ENCODE measurements at regions not wholly inside any gene's neighbourhood (a gene's known extent, or its start where the extent isn't known, plus 50 kb on each side); places are given as distances from the start of the nearest gene placed in this dataset.

- peaks cover 4% of the 10 kb centered on the region for H3K4me1 Mint-ChIP-seq (ENCODE audit: low read depth, unreplicated experiment)
- no peak overlapping the region for H3K4me3 Mint-ChIP-seq (ENCODE audit: unreplicated experiment)
- TF ChIP-seq CTCF (IDR thresholded peaks at IDR 0.05; ENCODE audit: partially characterized antibody, unreplicated experiment), result no peak
- peaks cover 2% of the 10 kb centered on the region for H3K27me3 Mint-ChIP-seq (ENCODE audit: unreplicated experiment)
- H3K27ac Mint-ChIP-seq (ENCODE audit: unreplicated experiment), result no peak overlapping the region
- H3K36me3 Mint-ChIP-seq (ENCODE audit: unreplicated experiment), result no peaks in the 10 kb centered on the region
- H3K9me3 Mint-ChIP-seq (ENCODE audit: unreplicated experiment), result no peaks in the 10 kb centered on the region
- DNase-seq, result no peak
These were observed 69.4 kb downstream of the TOMM20 start for GRCh38 chr1:235059221-235059620.

- Mint-ChIP-seq H3K27ac (ENCODE audit: unreplicated experiment) (no peak overlapping the region), H3K27me3 (ENCODE audit: unreplicated experiment) (no peaks in the 10 kb centered on the region), H3K4me1 (ENCODE audit: low read depth, unreplicated experiment) (peaks cover 4% of the 10 kb centered on the region)
These were observed 69.9 kb downstream of the TOMM20 start for GRCh38 chr1:235058695-235059094.

DNA sequence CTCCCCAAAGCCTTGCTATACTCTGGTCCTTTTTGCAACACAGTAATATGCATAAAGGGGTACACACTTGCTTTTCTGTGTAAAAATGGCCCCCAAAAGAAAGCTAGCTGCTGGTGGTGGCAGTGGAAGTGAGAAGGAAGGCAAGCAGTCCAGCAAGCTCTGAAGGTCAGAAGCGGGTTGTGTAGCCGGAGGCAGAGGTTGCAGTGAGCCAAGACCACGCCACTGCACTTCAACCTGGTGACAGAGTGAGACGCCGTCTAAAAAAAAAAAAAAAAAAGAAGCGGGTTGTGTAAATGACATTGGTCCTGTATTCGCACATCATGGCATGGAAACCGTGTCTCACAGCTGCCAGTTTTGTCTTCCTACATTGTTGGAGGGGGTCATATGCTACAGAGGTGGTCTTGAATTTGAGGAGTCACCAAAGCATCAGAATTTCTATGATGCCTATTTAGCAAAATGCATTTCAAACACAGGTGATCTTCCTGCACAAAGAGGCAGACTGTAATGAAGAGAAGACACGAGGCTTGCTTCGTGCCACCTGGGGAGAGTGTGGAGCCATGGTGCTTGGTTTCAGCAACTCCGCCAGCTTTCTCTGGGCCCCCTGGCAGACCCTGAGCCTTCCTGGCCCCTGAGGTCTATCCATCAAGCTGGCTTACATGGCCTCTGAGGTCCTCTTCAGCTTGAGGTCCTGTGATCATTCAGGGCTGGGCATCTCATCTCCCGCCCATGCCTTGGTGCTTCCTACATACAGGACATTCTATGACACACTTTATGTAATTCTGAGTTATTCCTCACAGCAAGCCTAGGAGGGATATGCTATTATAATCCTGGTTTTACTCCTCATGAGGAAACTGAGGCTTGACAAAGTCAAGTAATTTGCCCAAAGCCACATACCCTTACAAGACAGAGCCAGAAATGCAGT lies 71.0 kb downstream of the TOMM20 start:
- H3K4me3 Mint-ChIP-seq (ENCODE audit: unreplicated experiment), result no peak overlapping the region
- H3K36me3 Mint-ChIP-seq (ENCODE audit: unreplicated experiment), result no peaks in the 10 kb centered on the region
- no peak for TF ChIP-seq CTCF (IDR thresholded peaks at IDR 0.05; ENCODE audit: partially characterized antibody, unreplicated experiment)
- no peaks in the 10 kb centered on the region for H3K27me3 Mint-ChIP-seq (ENCODE audit: unreplicated experiment)
- H3K27ac Mint-ChIP-seq (ENCODE audit: unreplicated experiment), result no peak overlapping the region
- peaks cover 7% of the 10 kb centered on the region for H3K4me1 Mint-ChIP-seq (ENCODE audit: low read depth, unreplicated experiment)
- H3K9me3 Mint-ChIP-seq (ENCODE audit: unreplicated experiment), result no peaks in the 10 kb centered on the region
- no peak for DNase-seq

More at GRCh38 chr1:235058695-235059094, 69.9 kb downstream of the TOMM20 start:
- H3K36me3 Mint-ChIP-seq (ENCODE audit: unreplicated experiment), result no peaks in the 10 kb centered on the region
- no peaks in the 10 kb centered on the region for H3K9me3 Mint-ChIP-seq (ENCODE audit: unreplicated experiment)
- DNase-seq, result no peak
- TF ChIP-seq CTCF (IDR thresholded peaks at IDR 0.05; ENCODE audit: partially characterized antibody, unreplicated experiment), result no peak
- H3K4me3 Mint-ChIP-seq (ENCODE audit: unreplicated experiment), result no peak overlapping the region

- Mint-ChIP-seq H3K27ac (ENCODE audit: unreplicated experiment) (no peak overlapping the region), H3K4me3 (ENCODE audit: unreplicated experiment) (no peak overlapping the region), H3K9me3 (ENCODE audit: unreplicated experiment) (no peaks in the 10 kb centered on the region), H3K36me3 (ENCODE audit: unreplicated experiment) (no peaks in the 10 kb centered on the region), H3K4me1 (ENCODE audit: low read depth, unreplicated experiment) (peaks cover 14% of the 10 kb centered on the region), H3K27me3 (ENCODE audit: unreplicated experiment) (no peaks in the 10 kb centered on the region)
- no peak for DNase-seq
- TF ChIP-seq CTCF (IDR thresholded peaks at IDR 0.05; ENCODE audit: partially characterized antibody, unreplicated experiment), result no peak
These were observed 71.7 kb downstream of the TOMM20 start for GRCh38 chr1:235056937-235057336.

DNA sequence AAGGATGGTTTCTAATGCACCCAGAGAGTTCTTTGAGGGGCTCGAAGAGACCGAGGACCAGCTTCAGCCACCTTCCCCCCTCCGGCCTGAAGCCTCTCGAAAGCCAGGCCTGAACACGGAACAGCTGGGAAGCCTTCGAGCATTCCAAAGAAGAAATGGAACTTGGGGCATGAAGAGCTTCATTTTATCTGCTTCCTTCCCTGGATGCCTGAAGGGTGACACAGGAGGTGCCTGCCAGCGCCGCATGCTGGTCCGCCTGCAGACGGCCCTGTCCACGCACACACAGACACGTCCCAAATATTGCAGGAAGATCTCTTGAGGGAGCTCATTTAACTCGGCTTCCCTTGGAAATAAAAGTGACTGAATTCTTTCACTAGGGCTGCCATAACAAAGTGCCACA lies 73.7 kb downstream of the TOMM20 start:
- no peak for DNase-seq
- H3K9me3 Mint-ChIP-seq (ENCODE audit: unreplicated experiment), result peaks cover 5% of the 10 kb centered on the region
- H3K27ac Mint-ChIP-seq (ENCODE audit: unreplicated experiment), result no peak overlapping the region
- TF ChIP-seq CTCF (IDR thresholded peaks at IDR 0.05; ENCODE audit: partially characterized antibody, unreplicated experiment), result no peak
- no peaks in the 10 kb centered on the region for H3K36me3 Mint-ChIP-seq (ENCODE audit: unreplicated experiment)
- H3K4me1 Mint-ChIP-seq (ENCODE audit: low read depth, unreplicated experiment), result peaks cover 18% of the 10 kb centered on the region
- H3K4me3 Mint-ChIP-seq (ENCODE audit: unreplicated experiment), result no peak overlapping the region
- H3K27me3 Mint-ChIP-seq (ENCODE audit: unreplicated experiment), result no peaks in the 10 kb centered on the region
